ENCODE measurements at regions not wholly inside any gene's neighbourhood (a gene's known extent, or its start where the extent isn't known, plus 50 kb on each side); places are given as distances from the start of the nearest gene placed in this dataset.
A peak's percentile ranks its signal among the peaks of the same experiment; 100 is the strongest.
"Not testable (repeated sequence)": the region's sequence is repeated elsewhere in the genome, so short reads cannot be mapped to it uniquely, and the experiment has no call there.

DNA sequence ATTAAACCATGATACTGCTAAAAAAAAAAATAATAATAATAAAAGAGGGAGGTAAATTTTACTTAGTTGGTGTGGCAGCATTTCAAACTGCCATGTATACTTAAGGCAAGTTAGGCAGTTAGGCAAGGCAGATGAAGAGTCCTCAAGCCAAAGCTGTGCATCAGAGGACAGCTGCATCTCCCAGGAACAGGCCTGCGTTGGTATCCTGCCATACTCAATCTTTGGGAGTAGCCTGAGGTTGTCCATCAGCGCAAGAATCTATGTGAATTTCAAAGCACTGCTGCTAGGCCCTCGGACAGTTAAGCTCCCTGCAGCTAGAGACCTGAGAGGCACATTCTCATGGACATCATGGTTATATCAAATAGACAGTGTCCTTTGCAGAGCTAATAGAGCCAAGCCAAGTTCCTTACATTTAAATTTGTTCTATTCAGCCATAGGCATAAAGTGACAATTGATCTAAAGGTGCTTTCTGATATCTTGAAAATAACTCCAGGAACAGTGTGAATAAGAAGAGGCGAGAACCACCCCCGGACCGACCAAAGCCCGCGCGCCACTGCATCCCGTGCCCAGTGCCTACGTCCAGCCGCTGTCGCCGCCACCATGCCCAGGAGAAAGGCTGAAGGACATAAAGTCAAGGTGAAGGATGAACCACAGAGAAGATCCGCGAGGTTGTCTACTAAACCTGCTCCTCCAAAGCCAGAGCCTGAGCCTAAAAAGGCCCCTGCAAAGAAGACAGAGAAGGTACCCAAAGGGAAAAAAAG, 310.6 kb downstream of the SEMA3D start:
- no peaks in the 10 kb centered on the region for H3K36me3 Mint-ChIP-seq (ENCODE audit: unreplicated experiment)
- no peaks in the 10 kb centered on the region for H3K9me3 Mint-ChIP-seq (ENCODE audit: unreplicated experiment)
- H3K4me1 Mint-ChIP-seq (ENCODE audit: unreplicated experiment), result peaks cover 5% of the 10 kb centered on the region
- no peak for DNase-seq (ENCODE audit: extremely low spot score, unreplicated experiment)
- no peak for TF ChIP-seq CTCF (IDR thresholded peaks at IDR 0.05)
- no peak overlapping the region for H3K27ac Mint-ChIP-seq (ENCODE audit: unreplicated experiment)
- H3K27me3 Mint-ChIP-seq (ENCODE audit: unreplicated experiment), result no peaks in the 10 kb centered on the region
- no peak overlapping the region for H3K4me3 Mint-ChIP-seq (ENCODE audit: unreplicated experiment)

DNA sequence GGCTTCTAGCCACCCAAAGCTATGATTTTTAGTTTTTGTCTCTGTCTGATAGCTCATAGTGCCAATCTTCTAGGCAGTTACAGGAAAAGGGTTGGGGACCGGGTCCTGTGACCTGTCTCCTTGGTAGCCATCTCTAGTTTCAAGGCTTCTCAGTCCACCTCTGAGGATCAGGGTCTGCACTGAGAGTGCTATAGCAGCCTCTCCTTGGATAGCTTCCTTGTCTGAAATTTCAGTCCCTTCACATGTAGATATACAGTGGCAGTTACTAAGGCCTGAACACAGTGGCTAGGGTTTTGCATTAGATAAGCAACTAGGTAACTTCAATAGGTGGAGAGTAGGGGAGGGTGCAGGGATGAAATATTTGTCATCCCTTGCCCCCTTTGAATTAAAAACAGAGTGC, 321.3 kb downstream of the SEMA3D start:
- Mint-ChIP-seq H3K27ac (ENCODE audit: unreplicated experiment) (no peak overlapping the region), H3K4me3 (ENCODE audit: unreplicated experiment) (no peak overlapping the region), H3K4me1 (ENCODE audit: unreplicated experiment) (no peaks in the 10 kb centered on the region), H3K9me3 (ENCODE audit: unreplicated experiment) (no peaks in the 10 kb centered on the region), H3K36me3 (ENCODE audit: unreplicated experiment) (no peaks in the 10 kb centered on the region), H3K27me3 (ENCODE audit: unreplicated experiment) (no peaks in the 10 kb centered on the region)
- TF ChIP-seq CTCF (IDR thresholded peaks at IDR 0.05), result no peak
- DNase-seq (ENCODE audit: extremely low spot score, unreplicated experiment), result no peak

DNA sequence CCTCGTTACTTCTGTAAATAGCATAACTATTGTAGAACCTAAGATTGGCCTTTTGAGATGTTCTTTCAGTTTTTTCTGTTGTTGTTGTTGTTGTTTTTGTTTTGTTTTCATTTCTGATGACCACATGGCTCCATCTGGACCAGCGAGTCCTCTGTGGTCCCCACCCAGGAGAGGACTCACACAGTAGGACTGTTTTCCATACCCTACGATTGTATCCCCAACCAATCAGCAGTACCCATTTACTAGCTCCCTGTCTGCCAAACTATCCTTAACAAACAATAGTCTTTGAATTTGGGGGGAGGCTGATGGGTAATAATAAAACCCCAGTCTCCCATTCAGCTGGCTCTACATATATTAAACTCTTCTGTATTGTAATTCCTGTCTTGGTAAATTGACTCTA, 329.5 kb downstream of the SEMA3D start:
- H3K4me1 Mint-ChIP-seq (ENCODE audit: unreplicated experiment), result no peaks in the 10 kb centered on the region
- H3K9me3 Mint-ChIP-seq (ENCODE audit: unreplicated experiment), result peaks cover 10% of the 10 kb centered on the region
- no peaks in the 10 kb centered on the region for H3K27me3 Mint-ChIP-seq (ENCODE audit: unreplicated experiment)
- H3K27ac Mint-ChIP-seq (ENCODE audit: unreplicated experiment), result no peak overlapping the region
- no peak for TF ChIP-seq CTCF (IDR thresholded peaks at IDR 0.05)
- H3K36me3 Mint-ChIP-seq (ENCODE audit: unreplicated experiment), result no peaks in the 10 kb centered on the region
- no peak for DNase-seq (ENCODE audit: extremely low spot score, unreplicated experiment)
- H3K4me3 Mint-ChIP-seq (ENCODE audit: unreplicated experiment), result no peak overlapping the region

DNA sequence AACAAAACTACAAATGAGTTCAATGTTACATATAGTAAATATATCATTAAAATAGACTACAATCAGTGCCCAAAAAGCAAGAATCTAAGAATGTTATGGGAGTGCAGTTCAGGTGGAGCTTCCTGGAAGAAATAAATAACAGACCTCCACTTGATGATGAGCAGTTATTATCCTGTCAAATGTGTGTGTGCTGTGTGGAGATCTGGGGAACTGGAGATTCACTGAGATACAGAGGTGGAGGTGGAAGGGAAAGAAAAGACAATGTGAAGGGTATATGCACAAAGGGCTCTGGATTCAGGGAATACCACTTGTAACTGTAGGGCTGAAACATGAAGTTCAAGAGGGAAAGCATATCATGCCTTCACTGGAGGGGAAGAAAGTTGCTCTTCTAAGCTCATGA, 331.1 kb downstream of the SEMA3D start:
- no peaks in the 10 kb centered on the region for H3K36me3 Mint-ChIP-seq (ENCODE audit: unreplicated experiment)
- TF ChIP-seq CTCF (IDR thresholded peaks at IDR 0.05), result no peak
- H3K4me1 Mint-ChIP-seq (ENCODE audit: unreplicated experiment), result no peaks in the 10 kb centered on the region
- DNase-seq (ENCODE audit: extremely low spot score, unreplicated experiment), result no peak
- no peak overlapping the region for H3K27ac Mint-ChIP-seq (ENCODE audit: unreplicated experiment)
- no peaks in the 10 kb centered on the region for H3K27me3 Mint-ChIP-seq (ENCODE audit: unreplicated experiment)
- peaks cover 10% of the 10 kb centered on the region for H3K9me3 Mint-ChIP-seq (ENCODE audit: unreplicated experiment)
- H3K4me3 Mint-ChIP-seq (ENCODE audit: unreplicated experiment), result no peak overlapping the region

- H3K27me3 Mint-ChIP-seq (ENCODE audit: unreplicated experiment); H3K4me1 Mint-ChIP-seq (ENCODE audit: unreplicated experiment); H3K4me3 Mint-ChIP-seq (ENCODE audit: unreplicated experiment); H3K9me3 Mint-ChIP-seq (ENCODE audit: unreplicated experiment); DNase-seq (ENCODE audit: extremely low spot score, unreplicated experiment); H3K36me3 Mint-ChIP-seq (ENCODE audit: unreplicated experiment): not testable (repeated sequence)
- peak overlapping the region; percentile 1 for H3K27ac Mint-ChIP-seq (ENCODE audit: unreplicated experiment)
Measured at GRCh38 chr7:84848974-84849372, 337.9 kb downstream of the SEMA3D start.

Data from osteocyte (in vitro differentiated cells).